H1 (cell line): ENCODE measurements at regions not wholly inside any gene's neighbourhood (a gene's known extent, or its start where the extent isn't known, plus 50 kb on each side); places are given as distances from the start of the nearest gene placed in this dataset.

ENCODE experiments used
- ATF3 ChIP-seq: IDR thresholded peaks from 2 replicates; pipeline ENCODE4 v1.6.1; 2011; ENCODE audit warnings: low read depth, mild to moderate bottlenecking, low read length; ENCODE audit not compliant: insufficient read depth
- BRCA1 ChIP-seq: IDR thresholded peaks from 2 replicates; pipeline ENCODE4 v1.6.1; 2012; ENCODE audit warnings: low read depth, low read length, improper control_type of control experiment
- CEBPB ChIP-seq: IDR thresholded peaks from 2 replicates; pipeline ENCODE4 v1.6.1; 2012; ENCODE audit warnings: low read depth, low read length
- FOSL1 ChIP-seq: IDR thresholded peaks from 2 replicates; pipeline ENCODE4 v1.6.1; 2011; ENCODE audit warnings: mild to moderate bottlenecking, low read depth, low read length, moderate library complexity; ENCODE audit not compliant: insufficient read depth
- SIRT6 ChIP-seq: IDR thresholded peaks from one replicate; pipeline ENCODE4 v1.7.1; 2012; ENCODE audit warnings: low read length, inconsistent platforms
- SIX5 ChIP-seq: IDR thresholded peaks from 2 replicates; pipeline ENCODE4 v1.6.1; 2011; ENCODE audit warnings: mild to moderate bottlenecking, low read depth, low read length
- SP1 ChIP-seq: IDR thresholded peaks from 2 replicates; pipeline ENCODE4 v1.6.1; 2011; ENCODE audit warnings: low read depth, low read length
- TAF1 ChIP-seq: IDR thresholded peaks from 2 replicates; pipeline ENCODE4 v1.6.1; 2011; ENCODE audit warnings: mild to moderate bottlenecking, low read depth, low read length
- USF2 ChIP-seq: IDR thresholded peaks from 2 replicates; pipeline ENCODE4 v1.6.1; 2011; ENCODE audit warnings: low read length, improper control_type of control experiment
- YY1 ChIP-seq: IDR thresholded peaks from 2 replicates; pipeline ENCODE4 v1.6.1; 2011; ENCODE audit warnings: low read depth, mild to moderate bottlenecking, low read length
- TF ChIP-seq, protein P1 (sequence below), 3 experiments: IDR thresholded peaks; 1 replicate in 2 of 3; 2 replicates in 1 of 3; pipeline versions ENCODE4 v1.5.1 to v1.6.1; 2011; ENCODE audit warnings: low read length in 3 of 3, mild to moderate bottlenecking in 3 of 3, inconsistent platforms in 2 of 3, low read depth in 1 of 3, moderate library complexity in 1 of 3; ENCODE audit not compliant: insufficient read depth in 1 of 3; ENCODE audit errors: control extremely low read depth in 1 of 3

DNA sequence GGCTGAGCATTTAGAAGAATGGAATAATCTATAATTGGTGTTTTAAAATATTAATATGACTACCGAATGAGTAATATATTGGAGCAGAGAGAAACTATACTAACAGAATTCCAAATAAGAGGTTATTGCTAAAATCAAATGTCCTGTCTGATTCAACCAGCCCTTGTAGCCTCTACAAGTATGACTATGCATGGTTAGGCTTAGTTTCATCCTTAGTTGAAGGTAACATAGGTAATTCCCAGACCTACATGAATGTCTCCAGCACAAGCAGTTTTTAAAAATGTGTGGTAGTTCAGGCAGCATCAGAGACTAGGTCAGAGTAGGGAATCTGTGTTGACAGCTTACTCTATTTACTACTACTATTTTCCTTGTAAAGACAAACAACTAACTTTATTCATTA, 51.7 kb upstream of the SLC27A6 start:
- no peak for TF ChIP-seq SIX5
- TF ChIP-seq TAF1 = no peak
- TF ChIP-seq, protein P1, sequence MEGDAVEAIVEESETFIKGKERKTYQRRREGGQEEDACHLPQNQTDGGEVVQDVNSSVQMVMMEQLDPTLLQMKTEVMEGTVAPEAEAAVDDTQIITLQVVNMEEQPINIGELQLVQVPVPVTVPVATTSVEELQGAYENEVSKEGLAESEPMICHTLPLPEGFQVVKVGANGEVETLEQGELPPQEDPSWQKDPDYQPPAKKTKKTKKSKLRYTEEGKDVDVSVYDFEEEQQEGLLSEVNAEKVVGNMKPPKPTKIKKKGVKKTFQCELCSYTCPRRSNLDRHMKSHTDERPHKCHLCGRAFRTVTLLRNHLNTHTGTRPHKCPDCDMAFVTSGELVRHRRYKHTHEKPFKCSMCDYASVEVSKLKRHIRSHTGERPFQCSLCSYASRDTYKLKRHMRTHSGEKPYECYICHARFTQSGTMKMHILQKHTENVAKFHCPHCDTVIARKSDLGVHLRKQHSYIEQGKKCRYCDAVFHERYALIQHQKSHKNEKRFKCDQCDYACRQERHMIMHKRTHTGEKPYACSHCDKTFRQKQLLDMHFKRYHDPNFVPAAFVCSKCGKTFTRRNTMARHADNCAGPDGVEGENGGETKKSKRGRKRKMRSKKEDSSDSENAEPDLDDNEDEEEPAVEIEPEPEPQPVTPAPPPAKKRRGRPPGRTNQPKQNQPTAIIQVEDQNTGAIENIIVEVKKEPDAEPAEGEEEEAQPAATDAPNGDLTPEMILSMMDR (IDR thresholded peaks at IDR 0.05; ENCODE audit: control extremely low read depth in 1 of 3, insufficient read depth in 1 of 3, low read depth in 1 of 3, low read length in 3 of 3) = no peak
- TF ChIP-seq FOSL1 = no peak
- no peak for TF ChIP-seq SP1
- no peak for TF ChIP-seq YY1
- TF ChIP-seq BRCA1 = no peak
- TF ChIP-seq ATF3 = no peak
- TF ChIP-seq CEBPB = no peak
- TF ChIP-seq USF2 = no peak
- TF ChIP-seq SIRT6 = no peak
